Spleen (tissue), 11 donors: ENCODE measurements at regions not wholly inside any gene's neighbourhood (a gene's known extent, or its start where the extent isn't known, plus 50 kb on each side); places are given as distances from the start of the nearest gene placed in this dataset.

ENCODE experiments used
- DNase-seq: peaks from one replicate; pipeline ENCODE4 v3.0.0-alpha.2; 2020
- H3K27ac ChIP-seq, 8 donors: fragments of 200-600 bp; sonication (generic) in 7 of 8; 1 replicate in 4 of 8; 2 replicates in 4 of 8; pipeline versions ENCODE4 v1.5.0 to v1.8.0; 2016 to 2021; ENCODE audit warnings: inconsistent platforms in 4 of 8, mild to moderate bottlenecking in 4 of 8, moderate library complexity in 1 of 8
- H3K27me3 ChIP-seq, 7 donors: fragments of 200-600 bp; sonication (generic) in 6 of 7; replicated peaks in 1 of 7; 1 replicate in 4 of 7; 2 replicates in 3 of 7; pipeline versions ENCODE4 v1.5.0 to v1.8.0; 2016 to 2021; ENCODE audit warnings: inconsistent platforms in 3 of 7, mild to moderate bottlenecking in 1 of 7
- H3K36me3 ChIP-seq, 6 donors: fragments of 200-600 bp; sonication (generic) in 5 of 6; 1 replicate in 4 of 6; 2 replicates in 2 of 6; pipeline versions ENCODE4 v1.5.0 to v1.8.0; 2016 to 2021; ENCODE audit warnings: inconsistent platforms in 2 of 6
- H3K4me1 ChIP-seq, 6 donors: fragments of 200-600 bp; sonication (generic) in 5 of 6; 1 replicate in 3 of 6; 2 replicates in 3 of 6; pipeline versions ENCODE4 v1.5.0 to v1.8.0; 2016 to 2021; ENCODE audit warnings: inconsistent platforms in 3 of 6
- H3K4me3 ChIP-seq, 8 donors: fragments of 200-600 bp; sonication (generic) in 7 of 8; 1 replicate in 4 of 8; 2 replicates in 4 of 8; pipeline versions ENCODE4 v1.5.0 to v1.8.0; 2016 to 2021; ENCODE audit warnings: inconsistent platforms in 4 of 8, mild to moderate bottlenecking in 4 of 8, moderate library complexity in 2 of 8
- H3K9me3 ChIP-seq, 8 donors: fragments of 200-600 bp; sonication (generic) in 7 of 8; 1 replicate in 4 of 8; 2 replicates in 4 of 8; pipeline versions ENCODE4 v1.5.0 to v1.8.0; 2016 to 2021; ENCODE audit warnings: inconsistent platforms in 4 of 8
- CTCF ChIP-seq, 11 experiments: fragments of 200-600 bp in 7 of 11; fragments of 450-650 bp in 4 of 11; sonication (generic) in 4 of 11; IDR thresholded peaks in 8 of 11; conservative IDR thresholded peaks in 3 of 11; 1 replicate in 7 of 11; 2 replicates in 4 of 11; pipeline versions ENCODE4 v1.4.0 to v1.8.0; 2016 to 2021; ENCODE audit warnings: antibody characterized with exemption in 11 of 11, inconsistent platforms in 4 of 11, mild to moderate bottlenecking in 1 of 11
- POLR2A ChIP-seq, 3 donors: fragments of 450-650 bp; IDR thresholded peaks; one replicate each; pipeline ENCODE4 v1.5.1; 2017; ENCODE audit warnings: antibody characterized with exemption in 3 of 3, mild to moderate bottlenecking in 1 of 3
- POLR2AphosphoS5 ChIP-seq, 3 donors: sonication (generic); formaldehyde crosslinking; IDR thresholded peaks; one replicate each; pipeline ENCODE4 v1.5.1; 2017; ENCODE audit warnings: antibody characterized with exemption in 3 of 3
- WGBS, 5 donors: extraction: QIAGEN DNeasy Blood & Tissue Kit in 3 of 5; methylation state at CpG; one replicate each; pipeline versions ENCODE4 v1.1.5 to v1.1.7; 2013 to 2018; 5-methylcytosine and 5-hydroxymethylcytosine counted together
- intact Hi-C: fragments of 100-400 bp; cut with DNase I; formaldehyde crosslinking; loops from one replicate; pipeline ENCODE4 v1.15.0; 2023; ENCODE audit warnings: low total_unique reads
- donor health status: healthy with polysubstance abuse.
- donor health status: DM: no; HTN: no; CAD: no; lungs with moderate emphysema.
- donor health status: DM: no; HTN: no; CAD: no.
- donor health status: Bipolar disorder and iron deficiency.
- donor health status: healthy.
- donor health status: DM: no; HTN: no; CAD: no.
- donor health status: DM: yes; HTN: yes; CAD: no.

GRCh38 chr5:104736073-104736472 lies 1173.5 kb upstream of the NUDT12 start:
- TF ChIP-seq POLR2A (IDR thresholded peaks at IDR 0.05) (no peak), CTCF (IDR thresholded peaks at IDR 0.05 in 8 of 11, conservative IDR thresholded peaks at IDR 0.05 in 3 of 11) (no peak), POLR2AphosphoS5 (IDR thresholded peaks at IDR 0.05) (no peak)
- intact Hi-C loops: no loop called here
- 80 to 91% (median 82%) methylated on average over 3 of the region's 3 CpGs for WGBS, 5 donors
- Histone ChIP-seq H3K36me3 (no peaks in the 10 kb centered on the region), H3K4me1 (no peaks in the 10 kb centered on the region), H3K27ac (no peak overlapping the region), H3K27me3 (no peaks in the 10 kb centered on the region), H3K9me3 (peaks cover 0 to 3% (median 0%) of the 10 kb centered on the region in 8 donors), H3K4me3 (no peak overlapping the region)
- no peak for DNase-seq

- TF ChIP-seq POLR2A (IDR thresholded peaks at IDR 0.05): no peak
- no peak for TF ChIP-seq CTCF (IDR thresholded peaks at IDR 0.05 in 8 of 11, conservative IDR thresholded peaks at IDR 0.05 in 3 of 11)
- TF ChIP-seq POLR2AphosphoS5 (IDR thresholded peaks at IDR 0.05): no peak
- Histone ChIP-seq H3K4me3 (no peak overlapping the region), H3K4me1 (no peaks in the 10 kb centered on the region), H3K27me3 (no peaks in the 10 kb centered on the region), H3K36me3 (no peaks in the 10 kb centered on the region), H3K27ac (no peak overlapping the region), H3K9me3 (peaks cover 0 to 3% (median 0%) of the 10 kb centered on the region in 8 donors)
- WGBS, 5 donors: 83 to 91% (median 86%) methylated on average over 2 of the region's 2 CpGs
- no peak for DNase-seq
- intact Hi-C loops: no loop called here
Measured at GRCh38 chr5:104734046-104734445, 1171.5 kb upstream of the NUDT12 start.

GRCh38 chr5:104733063-104733669 lies 1170.6 kb upstream of the NUDT12 start:
- Histone ChIP-seq H3K4me3 (no peak overlapping the region), H3K36me3 (no peaks in the 10 kb centered on the region), H3K27me3 (no peaks in the 10 kb centered on the region), H3K9me3 (peaks cover 0 to 3% (median 0%) of the 10 kb centered on the region in 8 donors), H3K4me1 (no peaks in the 10 kb centered on the region), H3K27ac (no peak overlapping the region)
- TF ChIP-seq POLR2AphosphoS5 (IDR thresholded peaks at IDR 0.05): no peak
- no peak for TF ChIP-seq POLR2A (IDR thresholded peaks at IDR 0.05)
- no peak for TF ChIP-seq CTCF (IDR thresholded peaks at IDR 0.05 in 8 of 11, conservative IDR thresholded peaks at IDR 0.05 in 3 of 11)
- DNase-seq: no peak
- intact Hi-C loops: no loop called here
- WGBS, 5 donors: 69 to 92% (median 82%) methylated on average over 2 of the region's 2 CpGs

- Histone ChIP-seq H3K27ac (no peak overlapping the region), H3K4me3 (no peak overlapping the region), H3K9me3 (peaks cover 0 to under 1% (median 0%) of the 10 kb centered on the region in 8 donors), H3K36me3 (no peaks in the 10 kb centered on the region), H3K27me3 (no peaks in the 10 kb centered on the region), H3K4me1 (no peaks in the 10 kb centered on the region)
- DNase-seq: no peak
- 60 to 69% (median 62%) methylated on average over 2 of the region's 2 CpGs for WGBS, 5 donors
- intact Hi-C loops: no loop called here
- no peak for TF ChIP-seq POLR2AphosphoS5 (IDR thresholded peaks at IDR 0.05)
Measured at GRCh38 chr5:104731331-104731730, 1168.7 kb upstream of the NUDT12 start.
